Right atrium auricular region (tissue), 2 donors: ENCODE measurements at regions not wholly inside any gene's neighbourhood (a gene's known extent, or its start where the extent isn't known, plus 50 kb on each side); places are given as distances from the start of the nearest gene placed in this dataset.

Experiments
- DNase-seq: peaks from one replicate; pipeline ENCODE4 v3.0.0-alpha.2; 2019; ENCODE audit warnings: low spot score
- H3K27ac ChIP-seq, 2 donors: fragments of 200-600 bp; sonication (generic); 1 replicate in 1 of 2; 2 replicates in 1 of 2; pipeline ENCODE4 v1.5.1; 2016 to 2019
- H3K27me3 ChIP-seq, 2 donors: fragments of 200-600 bp; sonication (generic); one replicate each; pipeline versions ENCODE4 v1.5.1 to v1.6.0; 2017 to 2019
- H3K36me3 ChIP-seq: fragments of 200-600 bp; sonication (generic); one replicate; pipeline ENCODE4 v1.5.1; 2016
- H3K4me1 ChIP-seq, 2 donors: fragments of 200-600 bp; sonication (generic); one replicate each; pipeline versions ENCODE4 v1.5.1 to v1.6.0; 2017 to 2019
- H3K4me3 ChIP-seq, 2 donors: fragments of 200-600 bp; sonication (generic); 1 replicate in 1 of 2; 2 replicates in 1 of 2; pipeline ENCODE4 v1.5.1; 2017 to 2019; ENCODE audit warnings: mild to moderate bottlenecking in 1 of 2, moderate library complexity in 1 of 2
- H3K9me3 ChIP-seq, 2 donors: fragments of 200-600 bp; sonication (generic); one replicate each; pipeline ENCODE4 v1.5.1; 2019
- TF ChIP-seq, protein P1 (sequence below), 2 donors: fragments of 200-600 bp; sonication (generic); IDR thresholded peaks; one replicate each; pipeline ENCODE4 v1.5.1; 2019; ENCODE audit warnings: antibody characterized with exemption in 2 of 2

DNA sequence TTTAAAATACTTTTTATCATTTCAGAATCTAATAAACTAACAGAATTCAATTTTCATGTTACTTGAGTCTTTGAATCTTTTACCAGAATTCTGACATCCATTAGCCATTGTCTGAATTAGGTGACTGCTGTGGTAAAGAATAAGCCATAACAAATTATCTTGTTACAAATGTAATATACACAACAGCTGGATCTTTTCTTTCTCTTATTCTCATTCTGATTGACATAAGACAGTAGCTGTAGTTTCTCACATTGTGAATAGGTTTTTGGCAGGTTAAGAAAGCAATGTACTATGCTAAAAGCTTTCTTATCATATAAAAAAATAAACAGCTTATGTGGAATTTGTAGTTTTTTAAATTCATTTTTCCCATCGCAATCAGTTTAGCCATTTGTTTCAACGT lies 734.0 kb upstream of the PCDH9 start:
- H3K27me3 ChIP-seq: no peaks in the 10 kb centered on the region
- TF ChIP-seq, protein P1, sequence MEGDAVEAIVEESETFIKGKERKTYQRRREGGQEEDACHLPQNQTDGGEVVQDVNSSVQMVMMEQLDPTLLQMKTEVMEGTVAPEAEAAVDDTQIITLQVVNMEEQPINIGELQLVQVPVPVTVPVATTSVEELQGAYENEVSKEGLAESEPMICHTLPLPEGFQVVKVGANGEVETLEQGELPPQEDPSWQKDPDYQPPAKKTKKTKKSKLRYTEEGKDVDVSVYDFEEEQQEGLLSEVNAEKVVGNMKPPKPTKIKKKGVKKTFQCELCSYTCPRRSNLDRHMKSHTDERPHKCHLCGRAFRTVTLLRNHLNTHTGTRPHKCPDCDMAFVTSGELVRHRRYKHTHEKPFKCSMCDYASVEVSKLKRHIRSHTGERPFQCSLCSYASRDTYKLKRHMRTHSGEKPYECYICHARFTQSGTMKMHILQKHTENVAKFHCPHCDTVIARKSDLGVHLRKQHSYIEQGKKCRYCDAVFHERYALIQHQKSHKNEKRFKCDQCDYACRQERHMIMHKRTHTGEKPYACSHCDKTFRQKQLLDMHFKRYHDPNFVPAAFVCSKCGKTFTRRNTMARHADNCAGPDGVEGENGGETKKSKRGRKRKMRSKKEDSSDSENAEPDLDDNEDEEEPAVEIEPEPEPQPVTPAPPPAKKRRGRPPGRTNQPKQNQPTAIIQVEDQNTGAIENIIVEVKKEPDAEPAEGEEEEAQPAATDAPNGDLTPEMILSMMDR (IDR thresholded peaks at IDR 0.05): no peak
- H3K9me3 ChIP-seq: no peaks in the 10 kb centered on the region
- no peak overlapping the region for H3K4me3 ChIP-seq
- no peak overlapping the region for H3K27ac ChIP-seq
- H3K4me1 ChIP-seq: no peaks in the 10 kb centered on the region
- H3K36me3 ChIP-seq: no peaks in the 10 kb centered on the region
- DNase-seq: no peak

DNA sequence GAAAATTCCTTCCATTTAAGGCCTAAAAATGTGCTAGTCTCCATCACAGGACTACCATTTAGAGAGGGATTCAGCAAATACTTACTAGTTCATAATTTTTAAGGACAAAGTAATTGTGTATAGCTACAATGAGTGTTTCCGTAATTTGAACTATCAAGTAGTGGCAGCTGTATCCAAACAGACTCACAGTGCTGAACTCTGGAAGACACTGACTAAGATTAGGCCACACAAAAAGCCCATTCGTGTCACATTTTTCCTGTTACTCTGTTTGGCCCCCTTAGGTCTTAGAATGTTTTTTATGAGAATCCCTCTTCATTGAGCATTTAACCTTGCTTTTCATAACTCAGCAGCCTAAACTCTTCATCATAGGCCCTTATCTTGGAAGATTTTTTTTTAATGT lies 731.2 kb upstream of the PCDH9 start:
- TF ChIP-seq, protein P1 (IDR thresholded peaks at IDR 0.05): no peak
- no peaks in the 10 kb centered on the region for H3K36me3 ChIP-seq
- no peak for DNase-seq

DNA sequence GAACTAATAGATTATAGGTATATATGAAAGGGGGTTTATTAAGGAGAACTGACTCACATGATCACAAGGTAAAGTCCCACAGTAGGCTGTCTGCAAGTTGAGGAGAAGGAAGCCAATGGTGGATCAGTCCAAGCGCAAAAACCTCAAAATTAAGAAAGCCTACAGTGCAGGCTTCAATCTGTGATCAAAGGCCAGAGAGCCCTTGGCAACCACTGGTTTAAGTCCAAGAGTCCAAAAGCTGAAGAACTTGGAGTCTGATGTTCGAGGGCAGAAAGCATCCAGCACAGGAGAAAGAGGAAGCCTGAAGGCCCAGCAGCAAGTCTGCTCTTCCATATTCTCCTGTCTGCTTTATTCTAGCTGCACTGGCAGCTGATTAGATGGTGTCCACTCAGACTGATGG lies 721.3 kb upstream of the PCDH9 start:
- H3K27ac ChIP-seq: no peak overlapping the region
- H3K27me3 ChIP-seq: no peaks in the 10 kb centered on the region
- no peaks in the 10 kb centered on the region for H3K4me1 ChIP-seq
- H3K4me3 ChIP-seq: no peak overlapping the region
- H3K9me3 ChIP-seq: peaks cover 4 to 6% of the 10 kb centered on the region in 2 donors
- DNase-seq: no peak
- TF ChIP-seq, protein P1 (IDR thresholded peaks at IDR 0.05): no peak
- no peaks in the 10 kb centered on the region for H3K36me3 ChIP-seq

More for the DNA sequence above, 731.2 kb upstream of the PCDH9 start:
- no peaks in the 10 kb centered on the region for H3K4me1 ChIP-seq
- no peaks in the 10 kb centered on the region for H3K27me3 ChIP-seq
- H3K9me3 ChIP-seq: no peaks in the 10 kb centered on the region
- H3K27ac ChIP-seq: no peak overlapping the region
- no peak overlapping the region for H3K4me3 ChIP-seq

DNA sequence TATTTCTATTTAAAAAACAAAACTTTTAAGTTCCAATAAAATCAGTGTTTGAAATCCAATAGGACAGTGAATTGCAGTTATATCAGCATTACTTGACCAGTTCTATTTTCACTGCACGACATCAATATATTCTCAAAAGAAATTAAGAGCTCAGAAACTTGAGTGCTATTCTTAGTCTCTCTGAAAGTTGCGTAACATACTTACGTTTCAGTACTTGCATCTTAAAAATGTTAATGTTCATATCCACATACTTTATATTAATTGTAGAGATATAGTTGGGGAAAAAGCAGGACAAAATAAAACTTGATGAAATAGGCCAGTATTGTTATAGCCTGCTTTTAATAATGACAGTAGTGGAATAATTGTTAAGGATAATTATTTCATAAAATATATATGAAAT lies 720.5 kb upstream of the PCDH9 start:
- TF ChIP-seq, protein P1 (IDR thresholded peaks at IDR 0.05): no peak
- Histone ChIP-seq H3K27me3 (no peaks in the 10 kb centered on the region), H3K27ac (no peak overlapping the region), H3K4me1 (no peaks in the 10 kb centered on the region), H3K36me3 (no peaks in the 10 kb centered on the region), H3K4me3 (no peak overlapping the region), H3K9me3 (peaks cover 4 to 6% of the 10 kb centered on the region in 2 donors)
- DNase-seq: no peak

DNA sequence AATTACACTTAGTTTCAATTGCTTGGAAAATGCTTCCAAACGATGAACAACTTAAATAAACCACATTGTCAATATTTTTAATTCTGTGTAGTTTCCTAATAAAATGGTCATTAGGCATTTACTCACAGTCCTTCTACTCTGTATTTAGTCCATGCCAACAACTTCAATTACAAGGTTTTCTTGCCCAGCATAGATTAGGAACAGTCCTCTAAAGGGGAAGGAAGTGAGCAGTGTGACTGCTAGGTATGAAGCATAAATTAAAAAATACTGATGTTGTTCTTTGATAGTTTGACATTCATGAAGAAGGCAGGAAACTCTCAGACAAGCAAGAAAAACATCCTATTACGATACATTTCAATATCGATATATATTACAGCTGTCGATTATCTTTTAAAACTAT lies 716.0 kb upstream of the PCDH9 start:
- Histone ChIP-seq H3K4me3 (no peak overlapping the region), H3K27ac (no peak overlapping the region), H3K9me3 (no peaks in the 10 kb centered on the region), H3K27me3 (no peaks in the 10 kb centered on the region), H3K36me3 (no peaks in the 10 kb centered on the region), H3K4me1 (no peaks in the 10 kb centered on the region)
- TF ChIP-seq, protein P1 (IDR thresholded peaks at IDR 0.05): no peak
- no peak for DNase-seq

DNA sequence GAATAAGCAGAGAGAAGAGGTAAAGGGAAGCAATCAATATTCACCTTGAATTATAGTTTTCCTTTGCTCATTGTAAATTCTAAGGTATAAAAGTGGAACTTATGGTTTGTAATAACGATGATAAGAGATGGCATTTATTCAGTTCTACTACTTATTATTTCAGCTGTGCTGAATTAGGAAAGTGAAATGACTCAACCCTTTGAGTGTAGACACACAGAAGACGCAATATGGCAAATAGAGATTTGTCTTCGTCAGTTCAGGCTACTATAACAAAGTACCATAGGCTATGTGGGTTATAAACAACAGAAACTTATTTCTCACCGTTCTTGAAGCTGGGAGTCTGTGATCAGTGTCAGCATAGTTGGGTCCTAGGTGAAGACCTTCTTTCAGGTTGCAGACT lies 713.0 kb upstream of the PCDH9 start:
- TF ChIP-seq, protein P1 (IDR thresholded peaks at IDR 0.05): no peak
- H3K9me3 ChIP-seq: no peaks in the 10 kb centered on the region
- no peak overlapping the region for H3K27ac ChIP-seq
- no peak for DNase-seq
- no peak overlapping the region for H3K4me3 ChIP-seq
- H3K36me3 ChIP-seq: no peaks in the 10 kb centered on the region
- no peaks in the 10 kb centered on the region for H3K27me3 ChIP-seq
- no peaks in the 10 kb centered on the region for H3K4me1 ChIP-seq
